ENCODE measurements at regions not wholly inside any gene's neighbourhood (a gene's known extent, or its start where the extent isn't known, plus 50 kb on each side); places are given as distances from the start of the nearest gene placed in this dataset.
"Not testable (repeated sequence)": the region's sequence is repeated elsewhere in the genome, so short reads cannot be mapped to it uniquely, and the experiment has no call there.

DNA sequence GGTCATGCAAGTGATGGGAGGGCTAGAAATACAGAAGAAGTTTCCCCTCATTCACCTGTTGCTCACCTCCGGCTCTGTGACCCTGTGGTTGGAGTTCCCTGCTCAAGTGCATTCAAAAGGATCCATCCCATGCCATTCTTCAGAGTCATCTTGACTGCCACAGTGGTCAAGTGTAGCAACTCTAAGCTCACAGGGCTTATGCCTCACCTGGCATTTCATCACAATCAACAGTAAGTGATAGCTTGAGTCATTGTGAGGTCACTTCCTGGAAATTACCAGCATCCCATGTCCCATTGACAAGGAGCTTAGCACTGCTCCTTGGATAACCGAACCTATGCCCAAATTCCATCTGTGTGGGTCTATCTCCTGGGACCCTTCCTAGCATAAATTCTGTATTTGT, 55.6 kb downstream of the OR4C45 start:
- DNase-seq (ENCODE audit: low read depth in 1 of 2, low spot score in 1 of 2): no peak
- in situ Hi-C loops (cut with HindIII; ENCODE audit: low pct_unique_long_range_greater_than_20kb, low sequenced_read_pairs): no loop called here
- no peak for TF ChIP-seq JUND (IDR thresholded peaks at IDR 0.05; ENCODE audit: low read depth)

DNA sequence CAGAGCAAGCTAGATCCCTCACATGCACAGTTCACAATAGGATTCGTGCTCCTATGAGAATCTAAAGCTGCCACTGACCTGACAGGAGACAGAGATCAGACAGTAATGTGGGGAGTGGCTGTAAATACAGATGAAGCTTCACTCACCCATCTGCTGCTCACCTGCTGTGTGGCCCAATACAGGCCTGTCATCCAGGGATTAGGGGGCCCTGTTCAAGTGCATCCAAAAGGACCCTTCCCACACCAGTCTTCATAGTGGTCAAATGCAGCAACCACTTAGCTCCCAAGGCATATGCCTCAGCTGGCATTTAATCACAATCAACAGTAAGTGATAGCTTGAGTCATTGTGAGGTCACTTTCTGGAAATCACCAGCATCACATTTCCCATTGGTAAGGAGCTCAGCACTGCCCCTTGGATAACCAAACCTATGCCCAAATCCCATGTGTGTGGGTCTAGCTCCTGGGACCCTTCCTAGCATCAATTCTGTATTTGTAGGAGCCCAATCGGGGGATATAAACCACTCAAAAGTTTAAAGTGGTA, 65.6 kb downstream of the OR4C45 start:
- no peak for TF ChIP-seq JUND (IDR thresholded peaks at IDR 0.05; ENCODE audit: low read depth)
- in situ Hi-C loops (cut with HindIII; ENCODE audit: low pct_unique_long_range_greater_than_20kb, low sequenced_read_pairs): no loop called here

DNA sequence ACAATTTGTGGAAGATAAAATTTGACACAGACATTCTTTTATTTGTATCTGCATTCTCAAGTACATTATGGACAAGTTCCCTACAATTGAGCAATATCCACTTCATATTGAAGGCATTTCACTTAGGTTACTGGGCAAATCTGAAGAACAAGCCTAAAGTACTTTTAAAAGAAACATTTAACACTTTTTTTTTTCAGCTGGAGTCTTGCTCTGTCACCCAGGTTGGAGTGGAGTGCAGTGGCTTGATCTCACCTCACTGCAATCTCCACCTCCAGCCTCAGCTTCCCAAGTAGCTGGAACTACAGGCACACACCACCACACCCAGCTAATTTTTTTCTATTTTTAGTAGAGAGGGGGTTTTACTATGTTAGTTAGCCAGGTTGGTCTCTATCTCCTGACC, 70.2 kb downstream of the OR4C45 start:
- in situ Hi-C loops (cut with HindIII; ENCODE audit: low pct_unique_long_range_greater_than_20kb, low sequenced_read_pairs): no loop called here
- TF ChIP-seq JUND (IDR thresholded peaks at IDR 0.05; ENCODE audit: low read depth): no peak
- no peak for DNase-seq (ENCODE audit: low read depth in 1 of 2, low spot score in 1 of 2)

More for the DNA sequence above, 65.6 kb downstream of the OR4C45 start:
- no peak for DNase-seq (ENCODE audit: low read depth in 1 of 2, low spot score in 1 of 2)

- in situ Hi-C loops (cut with HindIII; ENCODE audit: low pct_unique_long_range_greater_than_20kb, low sequenced_read_pairs): not testable (repeated sequence)
Observed at GRCh38 chr11:50140686-50141085, 108.0 kb downstream of the OR4C45 start.

DNA sequence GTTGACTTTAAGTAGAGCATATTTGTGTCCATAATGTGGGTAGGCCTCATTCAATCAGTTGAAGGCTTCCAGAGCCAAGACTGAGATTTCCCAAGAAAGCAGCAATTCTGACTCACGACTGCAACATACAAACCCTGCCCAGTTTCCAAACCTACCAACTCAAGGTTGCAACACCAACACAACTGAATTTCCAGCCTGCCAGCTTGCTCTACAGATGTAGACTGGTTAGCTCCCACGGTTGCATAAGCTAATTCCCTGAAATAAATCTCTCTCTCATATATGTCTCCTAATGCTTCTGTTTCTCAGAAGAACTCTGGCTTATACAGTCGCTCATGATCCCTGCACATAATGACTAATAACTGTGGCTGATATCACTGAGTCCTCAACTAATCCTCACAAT, 113.6 kb downstream of the OR4C45 start:
- DNase-seq (ENCODE audit: low read depth in 1 of 2, low spot score in 1 of 2); in situ Hi-C loops (cut with HindIII; ENCODE audit: low pct_unique_long_range_greater_than_20kb, low sequenced_read_pairs): not testable (repeated sequence)

More at GRCh38 chr11:50140686-50141085, 108.0 kb downstream of the OR4C45 start:
- DNase-seq (ENCODE audit: low read depth in 1 of 2, low spot score in 1 of 2): not testable (repeated sequence)

- in situ Hi-C loops (cut with HindIII; ENCODE audit: low pct_unique_long_range_greater_than_20kb, low sequenced_read_pairs); DNase-seq (ENCODE audit: low read depth in 1 of 2, low spot score in 1 of 2): not testable (repeated sequence)
Observed at GRCh38 chr11:50147946-50148345, 115.3 kb downstream of the OR4C45 start.

DNA sequence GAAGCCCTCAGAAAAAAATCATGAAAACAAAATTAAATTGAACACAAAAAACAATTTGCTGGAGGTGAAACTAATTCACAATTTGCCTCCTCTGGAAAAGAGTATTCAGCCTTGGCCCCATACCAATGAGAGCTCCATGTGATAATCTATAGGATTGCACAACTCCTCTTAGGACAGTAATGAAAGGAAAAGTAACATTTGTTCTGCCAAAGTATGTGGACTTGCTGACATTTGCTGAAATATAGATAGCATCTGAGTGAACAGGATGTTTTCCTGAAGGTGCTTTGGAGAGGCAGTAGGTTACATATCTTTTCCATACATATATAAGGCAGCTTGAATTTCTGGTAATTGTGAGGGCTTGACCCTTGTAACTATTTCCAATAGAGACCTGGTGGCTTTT, 122.8 kb downstream of the OR4C45 start:
- DNase-seq (ENCODE audit: low read depth in 1 of 2, low spot score in 1 of 2): peak in 1 of 2 experiments; percentile 79
- in situ Hi-C loops (cut with HindIII; ENCODE audit: low pct_unique_long_range_greater_than_20kb, low sequenced_read_pairs): no loop called here
- TF ChIP-seq JUND (IDR thresholded peaks at IDR 0.05; ENCODE audit: low read depth): no peak

GRCh38 chr11:50164050-50164449, 131.4 kb downstream of the OR4C45 start:
- in situ Hi-C loops (cut with HindIII; ENCODE audit: low pct_unique_long_range_greater_than_20kb, low sequenced_read_pairs): no loop called here
- no peak for TF ChIP-seq JUND (IDR thresholded peaks at IDR 0.05; ENCODE audit: low read depth)
- no peak for DNase-seq (ENCODE audit: low read depth in 1 of 2, low spot score in 1 of 2)

DNA sequence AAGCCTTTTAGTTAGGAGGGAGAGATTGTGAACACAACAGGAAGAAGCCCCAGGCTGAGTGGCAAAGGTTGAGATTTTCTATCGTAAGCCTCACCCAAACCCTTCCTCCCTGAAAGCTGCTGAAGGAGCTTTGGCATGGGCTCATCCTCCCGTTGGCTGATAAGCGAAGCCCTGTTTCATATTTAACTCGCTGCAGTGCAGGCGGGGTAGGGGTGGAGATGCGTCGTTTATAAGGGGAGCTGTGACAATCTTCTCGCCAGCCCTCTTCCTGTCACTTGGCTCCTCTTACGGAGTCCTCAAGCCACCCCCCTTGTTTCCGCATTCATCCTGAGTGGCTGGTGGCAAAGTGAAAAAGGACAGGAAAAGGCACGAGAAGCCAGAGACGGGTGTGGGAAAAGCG, 137.0 kb downstream of the OR4C45 start:
- in situ Hi-C loops (cut with HindIII; ENCODE audit: low pct_unique_long_range_greater_than_20kb, low sequenced_read_pairs): no loop called here

DNA sequence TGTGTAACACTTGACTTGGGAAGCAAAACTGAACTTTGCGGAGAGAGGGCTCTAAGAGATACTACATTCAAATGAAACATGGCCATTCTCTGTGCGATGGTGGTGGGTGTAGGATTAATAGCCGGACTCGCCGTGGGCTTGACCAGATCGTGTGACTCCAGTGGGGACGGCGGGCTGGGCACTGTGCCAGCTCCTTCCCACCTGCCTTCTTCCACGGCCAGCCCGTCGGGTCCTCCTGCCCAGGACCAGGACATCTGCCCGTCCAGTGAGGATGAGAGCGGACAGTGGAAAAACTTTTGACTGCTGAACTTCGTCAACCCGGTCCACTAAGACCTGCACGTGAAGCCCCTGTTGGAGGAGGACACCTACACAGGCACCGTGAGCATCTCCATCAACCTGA, 137.4 kb downstream of the OR4C45 start:
- no peak for TF ChIP-seq JUND (IDR thresholded peaks at IDR 0.05; ENCODE audit: low read depth)
- DNase-seq (ENCODE audit: low read depth in 1 of 2, low spot score in 1 of 2): no peak
- in situ Hi-C loops (cut with HindIII; ENCODE audit: low pct_unique_long_range_greater_than_20kb, low sequenced_read_pairs): no loop called here

More for the DNA sequence above, 137.0 kb downstream of the OR4C45 start:
- no peak for TF ChIP-seq JUND (IDR thresholded peaks at IDR 0.05; ENCODE audit: low read depth)
- no peak for DNase-seq (ENCODE audit: low read depth in 1 of 2, low spot score in 1 of 2)

- no peak for TF ChIP-seq JUND (IDR thresholded peaks at IDR 0.05; ENCODE audit: low read depth)
- peak; percentile 38 to 75 for DNase-seq (ENCODE audit: low read depth in 1 of 2, low spot score in 1 of 2)
- in situ Hi-C loops (cut with HindIII; ENCODE audit: low pct_unique_long_range_greater_than_20kb, low sequenced_read_pairs): no loop called here
Observed at GRCh38 chr11:50174189-50174588, 141.5 kb downstream of the OR4C45 start.

GRCh38 chr11:50174975-50175374, 142.3 kb downstream of the OR4C45 start:
- DNase-seq (ENCODE audit: low read depth in 1 of 2, low spot score in 1 of 2): no peak
- TF ChIP-seq JUND (IDR thresholded peaks at IDR 0.05; ENCODE audit: low read depth): no peak
- in situ Hi-C loops (cut with HindIII; ENCODE audit: low pct_unique_long_range_greater_than_20kb, low sequenced_read_pairs): no loop called here

DNA sequence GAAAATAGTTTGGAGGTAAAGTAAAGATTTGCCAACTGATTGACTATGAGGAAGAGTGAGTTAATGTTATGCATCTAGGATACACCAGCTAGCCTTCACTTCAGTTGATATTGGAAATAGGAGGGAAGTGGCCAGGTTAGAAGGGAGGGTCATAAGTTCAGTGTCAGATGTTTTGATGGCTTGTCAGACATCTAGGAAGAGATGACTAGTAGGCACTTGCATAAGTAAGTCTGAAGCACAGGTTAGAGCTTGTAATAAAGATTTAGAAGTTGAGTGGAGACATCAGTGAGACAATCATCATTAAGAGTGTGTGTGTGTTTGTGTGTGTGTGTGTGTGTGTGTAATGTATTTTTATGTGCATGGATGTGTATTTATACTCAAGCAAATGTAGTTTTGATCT, 146.1 kb downstream of the OR4C45 start:
- TF ChIP-seq JUND (IDR thresholded peaks at IDR 0.05; ENCODE audit: low read depth): no peak
- DNase-seq (ENCODE audit: low read depth in 1 of 2, low spot score in 1 of 2): no peak
- in situ Hi-C loops (cut with HindIII; ENCODE audit: low pct_unique_long_range_greater_than_20kb, low sequenced_read_pairs): no loop called here

DNA sequence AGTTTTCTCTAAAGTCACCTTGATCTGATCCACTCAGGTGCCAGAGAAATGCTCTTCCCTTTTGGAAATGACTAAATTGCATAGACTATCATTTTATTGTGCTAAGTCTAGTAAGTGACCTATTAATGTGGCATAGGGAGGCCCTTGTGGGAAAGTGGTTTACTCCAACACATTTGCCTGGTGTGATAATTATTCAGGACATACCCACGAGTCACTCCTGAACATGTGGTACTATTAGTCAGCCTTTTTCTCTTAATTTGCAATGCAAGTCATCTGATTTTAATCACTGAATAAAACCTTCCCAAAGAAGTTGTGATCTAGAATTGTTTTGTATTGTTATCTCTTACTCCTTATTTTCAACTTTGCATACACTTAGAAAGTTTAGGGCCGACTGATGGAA, 148.7 kb downstream of the OR4C45 start:
- DNase-seq (ENCODE audit: low read depth in 1 of 2, low spot score in 1 of 2): no peak
- TF ChIP-seq JUND (IDR thresholded peaks at IDR 0.05; ENCODE audit: low read depth): no peak
- in situ Hi-C loops (cut with HindIII; ENCODE audit: low pct_unique_long_range_greater_than_20kb, low sequenced_read_pairs): no loop called here

Measured in T47D (cell line).